Superior temporal gyrus (tissue), 1 donor: ENCODE measurements at regions not wholly inside any gene's neighbourhood (a gene's known extent, or its start where the extent isn't known, plus 50 kb on each side); places are given as distances from the start of the nearest gene placed in this dataset.
A peak's percentile ranks its signal among the peaks of the same experiment; 100 is the strongest.

Experiments used
- DNase-seq: peaks from one replicate; pipeline ENCODE4 v3.0.0-alpha.2; 2016; ENCODE audit errors: extremely low spot score

DNA sequence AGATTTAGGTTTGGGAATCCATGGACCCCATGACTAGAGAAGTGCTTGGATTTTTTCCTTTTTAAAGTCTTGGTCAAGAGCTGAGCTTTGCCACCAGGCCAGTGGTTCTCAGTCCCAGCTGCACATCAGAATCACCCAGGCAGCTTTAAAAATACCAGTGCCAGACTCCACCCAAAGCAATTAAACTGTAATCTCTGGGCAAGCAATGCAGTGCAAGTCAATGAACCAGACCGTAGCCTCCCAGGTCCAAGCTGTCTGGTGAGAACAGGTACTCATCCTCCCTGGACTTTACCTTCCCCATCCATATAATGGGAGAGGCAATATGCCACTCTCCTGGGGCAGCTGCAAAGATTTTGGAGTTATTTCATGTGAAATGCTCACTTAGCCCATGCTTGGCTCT, 223.1 kb upstream of the CDH5 start:
- no peak for DNase-seq

DNA sequence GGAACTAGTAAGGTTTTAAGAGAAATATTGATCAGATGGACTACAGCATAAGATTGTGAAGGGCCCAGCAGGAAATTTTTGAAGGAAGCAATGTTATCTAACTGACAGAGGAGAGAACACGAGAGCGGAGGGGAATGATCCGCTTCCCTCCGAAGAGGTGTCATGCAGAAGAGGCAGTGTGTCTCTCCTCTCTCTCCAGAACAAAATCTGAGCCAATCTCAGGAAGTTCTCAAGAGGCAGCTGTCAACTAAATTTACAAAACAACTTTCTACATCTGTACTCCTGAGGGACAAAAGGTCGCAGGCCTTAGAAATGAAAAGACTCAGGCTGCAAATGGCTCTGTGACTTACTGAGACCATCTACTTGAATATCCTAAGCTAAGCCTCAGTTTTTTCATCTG, 224.6 kb upstream of the CDH5 start:
- no peak for DNase-seq

DNA sequence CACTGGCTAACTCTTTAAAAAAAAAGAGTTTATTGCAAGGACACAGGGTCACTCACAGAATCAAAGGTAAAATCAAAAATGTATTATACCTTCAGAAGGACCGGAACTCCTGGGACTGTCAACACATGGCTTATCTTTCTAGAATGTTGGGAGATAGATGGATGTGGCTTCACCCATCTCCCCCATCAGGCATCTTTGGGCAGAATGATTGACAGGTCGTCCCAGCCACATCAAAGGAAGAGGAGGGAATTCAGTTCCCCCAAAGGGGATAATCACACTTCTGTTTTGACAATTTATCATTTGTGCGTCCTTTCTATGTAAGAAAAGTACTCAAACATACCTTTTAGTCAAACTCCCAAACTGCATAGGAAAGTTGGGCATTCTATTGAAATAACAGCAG, 228.6 kb upstream of the CDH5 start:
- DNase-seq: no peak

DNA sequence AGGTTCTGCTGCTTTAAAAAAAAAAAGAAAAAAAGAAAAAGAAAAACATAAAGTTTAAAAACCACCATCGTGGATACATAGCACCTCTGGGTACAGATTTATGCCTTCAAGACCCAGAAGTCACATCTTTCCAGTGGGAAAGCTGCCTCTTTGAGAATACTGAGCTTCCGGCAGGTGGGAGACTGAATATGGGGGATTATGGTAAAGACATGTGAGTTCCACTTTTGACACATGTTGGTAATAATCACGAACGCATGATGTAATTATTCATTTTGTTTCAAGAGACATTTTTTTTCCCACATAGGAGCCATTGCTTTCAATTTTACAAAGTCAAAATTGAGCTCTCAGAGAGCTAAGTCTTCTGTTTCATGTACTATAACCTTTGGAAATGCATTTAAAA, 229.7 kb upstream of the CDH5 start:
- no peak for DNase-seq

DNA sequence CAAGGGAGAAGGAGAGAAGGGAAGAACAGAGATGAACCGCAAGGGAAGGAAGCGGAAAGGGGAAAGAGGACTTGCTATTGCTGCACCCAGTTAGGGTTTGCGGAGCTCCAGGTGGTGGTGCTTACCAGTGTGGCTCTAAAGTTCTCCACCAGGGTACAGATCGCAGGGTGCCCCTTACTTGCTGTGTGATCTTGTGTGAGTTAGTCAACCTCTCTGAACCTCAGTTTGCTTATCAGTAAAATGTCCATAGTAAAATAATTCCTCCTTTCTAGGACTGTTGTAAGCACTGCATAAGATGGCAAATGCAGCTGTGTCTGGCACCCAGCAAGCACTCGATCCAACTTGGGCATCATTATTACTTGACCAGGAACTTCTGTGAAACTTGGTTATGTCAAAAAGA, 230.7 kb upstream of the CDH5 start:
- no peak for DNase-seq

DNA sequence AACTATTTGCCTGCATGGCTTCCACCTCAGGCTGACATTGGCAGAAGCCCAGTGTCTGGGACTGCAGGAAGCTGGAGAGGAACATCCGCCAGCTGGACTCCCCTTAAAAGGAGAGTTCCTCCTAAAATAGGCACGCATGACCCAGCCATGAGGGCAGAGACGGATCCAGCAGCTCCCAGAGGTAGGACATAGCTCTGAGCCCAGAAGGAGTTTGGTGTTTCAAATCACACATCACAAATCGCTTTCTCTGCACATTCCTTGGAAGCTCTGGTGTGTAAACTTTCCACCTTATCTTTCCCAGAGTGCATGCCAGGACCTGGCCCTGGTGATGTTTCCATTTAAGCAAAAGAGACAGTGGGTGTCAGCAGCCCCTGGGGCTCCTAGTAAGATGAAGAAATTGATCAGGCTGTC, 231.1 kb upstream of the CDH5 start:
- no peak for DNase-seq

DNA sequence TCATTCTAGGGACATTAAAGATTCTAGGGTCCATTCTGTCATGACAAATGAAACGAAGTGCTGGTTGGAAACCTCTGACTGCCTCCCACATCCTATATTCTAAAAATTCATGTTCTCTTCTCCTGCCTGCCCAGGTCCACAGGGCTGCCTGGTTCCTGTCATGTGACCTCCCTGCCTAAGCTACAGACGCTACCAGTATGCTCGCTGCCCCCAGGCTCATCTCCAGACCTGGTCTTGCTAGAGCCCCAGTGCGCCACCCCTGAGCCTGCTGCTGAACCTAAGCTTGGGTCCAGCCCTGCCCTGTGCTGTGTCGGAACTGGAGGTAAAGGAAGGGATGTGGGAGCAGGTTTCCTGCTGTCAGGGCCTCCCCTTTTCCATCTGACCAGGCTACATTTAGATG, 231.6 kb upstream of the CDH5 start:
- no peak for DNase-seq

DNA sequence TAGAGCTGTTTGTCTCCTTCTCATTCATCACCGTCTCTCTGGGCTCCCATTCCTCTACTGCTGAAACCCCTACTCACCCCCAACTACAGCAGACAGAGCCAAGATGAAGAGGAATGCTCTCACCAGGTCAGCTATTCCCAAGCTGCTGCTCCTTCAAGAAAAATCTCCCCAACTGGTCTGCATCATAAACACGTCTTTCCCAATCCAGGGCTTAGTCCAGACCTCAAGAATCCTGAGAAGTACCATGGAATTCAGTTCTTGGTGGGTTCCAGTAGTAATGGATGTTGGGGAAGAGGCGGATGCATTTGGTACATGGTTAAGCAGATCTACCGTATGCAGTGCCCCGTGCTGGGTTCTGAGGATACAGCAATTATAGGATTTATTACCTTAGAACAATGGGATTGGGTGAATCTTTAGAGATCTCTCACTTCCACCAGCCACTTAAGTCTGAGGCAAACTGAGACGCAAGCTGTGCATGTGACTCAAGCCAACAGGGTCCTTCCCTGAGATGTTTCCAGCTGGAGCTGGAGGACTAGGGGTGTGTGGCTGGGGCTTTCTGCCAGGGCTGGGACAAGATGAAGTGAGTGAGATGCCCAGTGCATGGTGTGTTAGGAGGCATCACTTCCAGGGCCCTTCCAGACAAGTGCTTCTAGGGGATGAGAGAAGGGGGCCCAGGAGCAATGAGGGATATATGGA, 232.7 kb upstream of the CDH5 start:
- no peak for DNase-seq

DNA sequence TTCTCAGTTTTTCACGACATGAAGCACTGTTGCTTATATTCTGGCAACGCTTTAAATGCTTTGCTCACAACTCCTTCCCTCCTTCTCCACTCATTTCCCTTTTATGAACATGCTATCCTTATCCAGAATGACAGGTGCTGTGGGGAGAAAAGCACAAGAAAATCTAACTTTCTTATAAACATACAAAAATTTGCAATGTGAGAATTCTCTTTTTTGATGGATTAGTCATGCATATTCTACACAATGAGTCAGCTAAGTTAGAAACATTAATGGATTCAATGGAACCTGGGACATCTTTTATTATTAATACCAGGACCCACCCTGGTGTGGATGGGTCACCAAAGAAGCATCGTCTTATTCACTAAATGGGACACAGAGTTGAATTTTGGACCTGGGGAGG, 234.6 kb upstream of the CDH5 start:
- no peak for DNase-seq

DNA sequence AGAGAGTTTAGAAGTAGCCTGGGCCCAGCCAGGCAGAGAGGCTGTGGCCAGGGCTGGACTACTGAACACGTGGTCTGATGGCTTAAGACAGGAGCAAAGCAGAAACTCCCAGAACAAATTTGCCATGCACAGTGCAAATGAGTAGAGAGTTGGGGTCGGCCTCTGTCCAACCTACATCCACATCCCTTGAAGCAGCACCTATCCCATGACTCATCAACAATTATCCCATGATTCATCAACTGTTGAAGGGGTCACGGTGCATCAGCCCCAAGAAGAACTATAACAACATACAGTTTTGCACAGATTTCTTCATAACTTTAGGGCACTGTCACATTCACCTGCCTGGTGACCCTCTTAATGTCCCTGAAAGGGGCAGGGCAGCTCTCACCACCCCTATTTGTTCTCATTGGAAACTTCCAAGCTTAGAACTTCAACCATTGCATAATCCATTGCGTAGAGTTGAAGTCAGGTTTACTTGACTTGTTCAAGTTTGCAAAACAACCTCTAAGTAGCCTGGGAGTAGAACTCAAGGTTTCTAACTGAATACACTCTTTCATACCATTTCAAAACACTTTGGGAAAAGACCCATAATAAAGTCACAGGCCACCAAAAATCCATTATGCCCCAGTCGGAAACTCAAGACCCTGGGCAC, 235.2 kb upstream of the CDH5 start:
- DNase-seq: no peak

DNA sequence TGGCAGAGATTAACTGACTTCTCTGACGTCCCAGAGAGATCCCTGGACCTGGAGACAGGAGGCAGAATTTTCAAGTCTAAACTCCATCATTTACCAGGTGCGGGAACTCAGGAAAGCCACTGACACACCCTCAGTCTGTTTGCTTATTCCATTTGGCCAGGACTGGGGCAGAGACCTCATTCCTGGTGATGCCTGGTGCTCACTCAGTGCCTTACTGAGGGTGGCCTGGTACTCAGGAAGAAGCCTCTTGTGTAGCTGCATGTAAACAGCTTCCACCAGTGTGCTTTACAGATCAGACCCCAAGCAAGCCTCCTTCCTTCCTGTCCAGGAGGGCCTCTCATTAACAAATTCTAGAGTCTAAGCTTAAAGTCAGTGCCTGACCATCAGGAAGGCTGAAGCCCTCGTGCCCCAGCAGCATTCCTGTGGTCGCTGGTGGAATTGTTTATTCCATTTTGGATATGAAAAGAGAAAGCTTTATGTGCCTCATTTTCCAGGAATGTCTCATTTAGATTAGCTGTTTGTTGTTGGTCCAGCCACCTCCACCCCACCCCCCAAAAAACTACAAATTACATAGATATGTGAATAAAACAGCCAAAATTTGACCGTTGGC, 236.1 kb upstream of the CDH5 start:
- DNase-seq: no peak

DNA sequence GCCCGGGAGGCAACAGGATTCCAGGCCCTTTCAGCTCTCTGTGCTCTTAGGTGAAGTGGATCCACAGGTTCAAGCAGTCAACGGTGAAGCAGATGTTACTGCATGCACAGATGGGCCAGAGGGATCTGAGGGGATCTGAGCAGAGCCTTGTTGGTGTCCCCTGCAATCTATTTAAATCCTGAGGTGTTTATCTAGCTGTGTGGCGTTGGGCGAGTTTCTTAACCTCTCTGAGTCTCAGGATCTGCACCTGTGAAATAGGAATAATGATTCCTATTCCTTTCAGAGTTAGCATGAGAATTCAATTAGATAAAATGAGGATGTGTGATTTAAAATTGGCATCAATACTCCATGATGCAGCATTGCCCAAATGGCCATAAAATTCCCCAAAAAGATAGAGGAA, 237.3 kb upstream of the CDH5 start:
- no peak for DNase-seq

DNA sequence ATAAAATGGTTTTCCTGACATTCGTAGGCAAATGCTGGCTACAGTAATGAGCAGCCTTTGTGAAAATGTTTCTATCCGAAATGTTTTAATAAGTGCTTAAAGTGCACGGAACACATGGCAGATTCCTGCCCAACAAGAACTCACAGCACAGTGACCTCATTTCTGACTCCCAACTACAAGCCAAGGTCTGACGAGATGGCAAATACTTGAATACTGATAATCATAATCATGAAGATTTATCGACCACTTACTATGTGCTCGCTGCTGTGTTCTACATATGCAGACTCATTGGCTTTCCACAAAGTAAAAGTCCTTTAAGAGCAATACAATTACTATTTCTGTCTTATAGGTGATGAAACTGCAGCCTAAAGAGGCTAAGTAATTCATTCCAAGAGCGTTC, 238.1 kb upstream of the CDH5 start:
- no peak for DNase-seq

DNA sequence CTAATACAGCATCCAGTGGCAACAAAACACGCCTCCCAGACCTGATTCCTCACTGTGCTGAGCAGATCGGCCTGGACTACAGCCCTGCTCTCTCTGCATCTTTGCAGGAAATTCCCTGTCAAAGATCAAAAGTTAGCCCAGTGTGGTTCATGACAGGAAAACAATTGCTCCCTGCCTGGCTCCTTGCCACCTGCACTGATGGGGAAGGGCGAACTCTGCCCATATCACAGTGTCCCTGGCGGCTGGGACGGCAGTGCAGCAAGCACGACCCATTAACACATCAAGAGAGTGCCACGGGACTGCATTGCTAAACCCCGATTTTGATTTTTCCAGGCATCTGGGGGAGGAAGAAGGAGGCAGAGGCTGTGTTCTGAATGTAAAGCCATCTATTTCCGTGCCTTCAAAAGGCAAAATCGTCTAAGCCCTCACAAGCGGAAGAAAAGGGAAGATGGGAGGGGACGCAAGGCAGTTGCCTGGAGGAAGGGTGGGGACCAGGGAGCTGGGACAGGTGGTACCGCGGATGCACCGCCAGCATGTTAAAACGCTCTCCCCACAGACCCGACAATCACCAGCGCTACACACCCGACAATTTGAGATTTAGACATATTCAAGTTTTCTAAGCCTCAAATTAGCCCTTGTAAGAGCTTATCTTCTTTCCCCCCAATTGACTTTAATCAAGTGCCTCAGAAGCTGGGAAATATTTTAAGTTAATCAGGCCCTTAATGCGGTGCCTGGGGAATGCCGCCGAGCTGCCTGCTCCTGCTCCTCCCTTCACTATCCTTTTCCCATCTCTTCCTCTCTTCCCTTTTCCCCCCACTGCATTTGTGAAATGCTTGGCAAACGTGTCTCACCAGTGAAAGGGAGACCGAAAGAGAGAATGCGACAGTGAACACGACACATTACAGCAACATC, 238.8 kb upstream of the CDH5 start:
- DNase-seq: no peak

DNA sequence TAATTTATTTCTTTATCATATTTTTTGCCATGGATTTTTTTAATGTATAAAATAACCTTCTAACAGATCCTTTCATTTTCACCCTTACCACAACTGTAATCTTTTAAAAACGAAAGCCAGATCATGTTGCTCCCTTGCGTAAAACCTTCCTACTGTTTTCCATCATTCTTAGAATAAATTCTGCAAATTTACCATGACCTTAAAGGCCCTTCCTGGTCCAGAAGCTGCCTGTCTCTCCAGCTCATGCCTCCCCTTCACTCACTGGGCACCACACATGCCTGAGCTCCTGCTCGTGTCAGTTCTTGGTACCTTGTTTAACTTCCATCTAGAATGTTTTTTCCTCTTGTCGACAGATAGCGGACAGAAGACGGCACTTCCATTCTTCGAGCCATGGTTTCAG, 245.0 kb upstream of the CDH5 start:
- no peak for DNase-seq

DNA sequence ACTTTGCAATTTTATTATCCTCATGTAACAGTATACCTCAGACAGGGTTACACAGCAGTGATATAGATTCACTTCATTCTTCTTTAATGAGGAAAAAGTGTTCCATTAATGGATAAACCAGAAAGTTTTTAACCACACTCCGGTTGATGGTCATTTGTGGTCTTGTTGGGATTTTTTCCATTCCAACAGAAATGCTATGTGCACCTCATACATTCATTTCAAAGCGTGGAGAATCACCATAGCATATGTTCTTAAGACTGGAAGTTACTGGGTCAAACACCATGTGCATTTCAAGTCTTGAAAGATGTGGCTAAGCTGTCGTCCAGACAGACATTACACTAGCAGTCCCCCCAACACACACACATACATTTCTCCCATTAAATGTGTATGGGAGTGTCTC, 245.8 kb upstream of the CDH5 start:
- no peak for DNase-seq

DNA sequence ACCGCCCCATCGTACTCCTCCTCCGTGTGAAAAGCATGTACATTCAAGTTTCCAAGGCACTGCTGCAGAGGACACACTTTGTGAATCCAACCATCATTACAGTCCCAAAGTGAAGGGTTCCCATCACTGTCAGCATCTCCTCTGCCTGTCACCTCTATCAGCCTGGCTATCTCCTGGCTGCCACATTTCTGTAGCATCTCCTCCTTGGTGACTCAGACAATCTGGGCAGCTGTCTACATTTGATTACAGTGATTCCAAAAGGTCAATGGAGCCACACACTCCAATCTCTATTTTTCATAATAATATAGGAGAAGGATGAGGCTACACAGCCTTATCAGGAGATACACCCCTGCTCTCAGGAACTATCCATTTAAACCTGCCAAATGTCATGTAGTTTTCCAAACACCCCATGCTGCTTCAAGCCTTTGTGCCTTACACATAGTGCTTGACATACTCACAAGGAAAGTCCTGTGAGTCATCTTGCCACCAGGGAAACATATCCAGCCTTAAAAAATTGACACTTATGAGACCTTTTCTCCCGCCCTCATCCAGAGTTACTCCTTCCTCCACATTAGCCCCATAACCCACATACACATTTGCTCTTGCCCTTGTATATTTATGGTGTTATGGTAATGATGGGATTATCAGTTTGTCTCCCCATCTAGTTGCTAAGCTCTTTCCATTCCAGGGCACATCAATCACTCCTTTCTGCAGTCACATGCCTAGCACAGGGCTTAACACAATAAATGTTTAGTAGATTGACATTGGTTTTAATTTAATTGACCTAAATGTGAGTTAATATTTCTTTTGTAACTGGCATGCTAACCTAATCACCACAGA, 250.1 kb upstream of the CDH5 start:
- DNase-seq: no peak

DNA sequence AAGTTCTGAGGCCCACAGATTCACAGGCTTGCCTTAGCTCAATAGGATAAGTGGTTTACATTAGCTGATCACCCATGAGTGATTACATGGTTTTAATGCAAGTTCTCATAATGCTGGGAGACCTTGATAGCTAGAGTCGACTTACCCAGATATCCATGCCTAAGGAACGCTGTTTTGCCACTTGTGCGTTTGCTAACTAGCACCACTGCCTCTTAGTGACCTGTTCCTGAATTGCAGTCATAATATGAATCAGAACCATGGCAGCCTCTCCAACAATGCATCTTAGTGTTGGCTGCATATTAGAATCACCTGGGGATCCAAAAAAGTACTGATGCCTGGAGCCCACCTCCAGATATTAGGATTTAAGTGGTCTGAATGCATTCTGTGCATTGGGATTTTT, 251.1 kb upstream of the CDH5 start:
- DNase-seq: no peak

DNA sequence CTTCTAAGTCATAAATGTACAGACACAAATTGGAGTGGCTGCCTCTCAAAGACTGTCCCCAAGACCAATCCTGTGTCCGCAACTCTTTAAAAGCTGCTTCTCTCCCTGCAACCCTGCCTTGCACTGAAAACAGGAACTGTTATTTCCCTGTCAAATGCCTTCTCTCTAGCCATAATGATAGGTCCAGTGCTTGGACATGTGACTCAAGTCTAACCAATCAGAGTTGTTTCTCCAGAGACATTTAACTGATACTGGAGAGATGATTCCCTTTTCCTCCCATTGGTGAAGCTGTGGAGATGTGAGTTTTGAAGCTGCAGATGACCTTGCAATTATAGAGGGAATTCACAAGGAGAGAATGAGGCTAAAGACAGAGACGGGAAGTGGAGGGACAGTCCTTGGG, 253.3 kb upstream of the CDH5 start:
- DNase-seq: no peak

DNA sequence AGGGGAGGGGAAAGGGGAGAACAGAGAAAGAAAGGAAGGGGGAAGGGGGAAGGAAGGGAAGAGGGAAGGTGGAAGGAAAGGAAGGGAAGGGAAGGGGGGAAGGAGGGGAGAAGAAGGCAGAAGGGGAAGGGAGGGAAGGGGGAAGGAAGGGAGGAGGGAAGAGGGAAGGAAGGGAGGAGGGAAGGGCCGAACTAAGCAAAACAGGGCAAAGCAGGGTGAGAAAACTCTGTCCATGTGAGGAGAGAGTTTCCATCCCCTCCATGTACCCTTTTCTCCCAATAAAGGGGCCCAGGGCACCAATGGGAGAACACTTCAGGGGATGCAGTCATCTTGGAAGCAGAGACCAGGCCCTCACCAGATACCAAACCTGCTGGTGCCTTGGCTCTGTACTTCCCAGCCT, 256.8 kb upstream of the CDH5 start:
- no peak for DNase-seq

DNA sequence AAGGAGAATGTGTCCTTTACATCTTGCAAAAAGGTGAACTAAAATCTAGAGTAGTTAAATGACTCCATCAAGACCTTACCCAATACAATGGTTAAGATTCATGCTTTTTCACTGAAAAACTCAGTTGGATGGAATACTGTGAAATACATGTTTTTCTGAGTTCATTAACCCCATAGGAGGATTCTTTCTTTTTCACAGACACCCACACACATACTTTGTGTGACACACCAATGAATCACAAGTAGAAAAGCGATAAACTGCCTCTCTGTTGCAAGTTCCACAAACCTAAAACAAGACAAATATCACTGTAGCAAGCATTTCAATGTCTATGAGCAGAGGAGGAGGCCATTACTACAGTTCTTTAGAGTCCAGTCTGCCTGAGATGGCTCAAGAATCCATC, 258.8 kb upstream of the CDH5 start:
- DNase-seq: peak; percentile 27

DNA sequence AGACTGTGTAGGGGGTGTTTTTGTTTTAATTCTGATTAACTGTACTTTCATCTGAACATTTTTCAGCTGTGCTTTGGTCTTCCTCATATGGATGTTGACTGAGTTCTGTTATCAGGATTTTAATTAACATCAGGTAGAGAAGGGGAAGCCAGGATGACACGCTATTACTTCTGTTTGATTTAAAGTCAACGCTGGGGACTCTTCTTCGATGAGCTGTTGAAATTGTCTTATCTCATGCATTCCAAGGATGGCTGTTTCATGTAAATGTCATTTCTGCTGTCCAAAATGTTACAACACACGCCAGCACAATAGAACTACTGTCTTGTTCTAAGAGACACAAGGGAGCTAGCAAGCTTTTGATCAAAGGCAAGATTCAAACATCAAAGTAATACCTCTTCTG, 263.3 kb upstream of the CDH5 start:
- DNase-seq: no peak
